Islet of Langerhans (tissue), 1 donor: ENCODE measurements at regions not wholly inside any gene's neighbourhood (a gene's known extent, or its start where the extent isn't known, plus 50 kb on each side); places are given as distances from the start of the nearest gene placed in this dataset.

Experiments used
- FAIRE-seq: peaks from one replicate; lab custom pipeline; 2011; peaks lifted over from hg19 to GRCh38; lab: Jason Lieb, UNC

- FAIRE-seq = no peak
These were observed 620.9 kb downstream of the TLL1 start for GRCh38 chr4:166493924-166494345.

DNA sequence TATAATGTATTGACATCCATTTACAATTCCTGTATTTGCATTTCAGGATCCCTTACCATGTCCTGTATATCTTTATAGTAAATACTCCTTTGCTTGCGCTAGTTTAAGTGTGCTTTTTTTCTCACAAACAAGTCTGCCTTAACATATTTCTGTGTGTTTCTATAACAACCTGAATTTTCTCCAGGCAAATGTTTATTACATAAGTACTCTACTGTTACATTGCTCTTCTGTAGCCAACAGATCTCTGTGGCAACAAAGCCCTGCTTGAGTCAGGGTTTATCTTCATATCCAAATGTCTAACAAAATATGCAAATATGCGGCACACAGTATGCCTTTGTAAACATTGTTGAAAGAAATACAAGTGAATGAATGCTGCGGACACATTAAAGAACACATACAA, 625.5 kb downstream of the TLL1 start:
- no peak for FAIRE-seq

- no peak for FAIRE-seq
These were observed 626.8 kb downstream of the TLL1 start for GRCh38 chr4:166499820-166500219.

DNA sequence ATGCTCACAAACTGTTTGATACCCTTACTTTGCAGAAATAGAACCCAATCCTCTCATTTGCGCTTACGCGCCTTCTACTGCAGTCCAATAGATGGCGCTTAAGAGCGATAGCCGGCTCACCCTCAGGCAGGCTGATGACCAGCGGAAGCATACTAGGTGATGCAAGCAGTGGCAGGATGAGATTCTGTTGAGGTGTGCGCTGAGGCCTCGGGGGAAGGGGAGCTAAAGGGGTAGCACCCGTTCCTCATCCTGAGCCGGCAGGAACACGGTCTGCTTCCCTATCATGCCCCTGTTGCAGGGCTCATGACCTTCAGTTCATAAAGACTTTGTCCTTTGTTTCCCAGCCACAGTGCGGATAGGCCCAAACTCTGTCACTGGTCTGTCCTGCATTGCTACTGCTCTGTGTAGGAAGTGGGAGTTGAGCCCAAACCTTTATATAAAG, 628.9 kb downstream of the TLL1 start:
- FAIRE-seq = no peak

DNA sequence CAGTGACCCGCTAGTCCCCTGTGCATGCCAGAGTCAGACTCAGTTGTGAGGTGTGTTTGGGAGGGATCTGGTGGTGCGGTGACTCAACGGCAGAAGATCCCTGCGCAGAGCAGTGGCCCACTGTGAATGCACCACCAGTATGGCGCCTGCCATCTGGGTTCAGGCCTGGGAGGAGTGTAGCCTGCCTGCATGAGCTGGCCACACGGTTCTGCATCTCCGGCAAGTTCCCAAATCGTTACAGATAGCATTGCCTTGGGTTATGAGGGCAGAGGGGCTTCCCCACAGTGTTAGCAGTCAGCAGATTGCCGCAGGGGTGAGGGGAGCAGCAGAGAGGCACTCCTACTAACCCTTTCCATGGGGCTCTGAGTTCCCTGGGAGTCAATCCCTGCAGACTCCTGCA, 629.6 kb downstream of the TLL1 start:
- FAIRE-seq = no peak

- FAIRE-seq = no peak
These were observed 633.0 kb downstream of the TLL1 start for GRCh38 chr4:166506051-166506450.

- FAIRE-seq = no peak
These were observed 639.2 kb downstream of the TLL1 start for GRCh38 chr4:166512267-166512666.

- FAIRE-seq = peak; percentile 94
These were observed 645.3 kb downstream of the TLL1 start for GRCh38 chr4:166518315-166518714.

- FAIRE-seq = no peak
These were observed 645.7 kb downstream of the TLL1 start for GRCh38 chr4:166518776-166519175.

DNA sequence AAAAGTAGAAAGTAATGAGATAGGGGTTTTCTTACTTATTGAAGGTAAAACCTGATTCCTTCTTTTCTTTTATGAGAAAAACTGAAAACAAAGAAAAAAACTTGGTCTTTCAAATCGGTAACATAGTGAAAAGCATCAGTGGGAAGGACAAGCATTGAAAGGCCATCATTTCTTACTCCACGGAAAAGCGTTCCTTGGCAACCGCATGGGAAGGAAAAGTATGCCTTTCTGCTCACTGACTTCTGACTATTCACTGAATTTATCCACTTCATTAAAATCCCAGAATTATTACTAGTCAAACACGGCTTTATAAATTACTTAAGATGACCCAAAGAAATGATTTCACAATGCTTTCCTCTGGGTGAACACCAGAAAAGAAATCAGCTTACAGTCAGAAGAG, 646.7 kb downstream of the TLL1 start:
- no peak for FAIRE-seq

- no peak for FAIRE-seq
These were observed 654.5 kb downstream of the TLL1 start for GRCh38 chr4:166527500-166527899.

GRCh38 chr4:166531703-166532102, 658.7 kb downstream of the TLL1 start:
- FAIRE-seq = no peak

- FAIRE-seq = no peak
These were observed 662.8 kb downstream of the TLL1 start for GRCh38 chr4:166535865-166536264.

DNA sequence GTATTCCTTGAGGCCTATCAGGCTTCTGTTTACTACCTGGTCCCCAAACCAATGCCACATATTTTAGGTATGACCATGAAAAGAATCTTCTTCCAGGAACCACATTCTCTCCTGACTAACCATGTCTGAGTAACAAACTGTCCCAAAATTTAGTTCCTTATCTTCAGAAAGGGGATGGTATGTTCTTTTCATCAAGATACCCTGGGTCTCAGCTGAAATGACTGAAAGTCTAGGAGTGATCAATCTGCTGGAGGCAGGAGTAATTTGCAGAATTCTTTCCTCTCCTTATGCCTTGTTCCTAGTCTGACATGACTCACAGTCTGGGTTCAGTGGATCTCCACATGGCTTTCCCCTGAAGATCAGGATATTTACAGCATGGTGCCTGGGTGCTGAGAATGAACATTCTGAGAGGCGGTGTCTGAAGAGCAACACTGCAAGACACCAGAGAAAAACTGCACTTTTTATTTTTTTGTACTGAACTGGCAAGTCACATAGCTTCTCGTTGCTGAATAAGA, 665.5 kb downstream of the TLL1 start:
- no peak for FAIRE-seq

DNA sequence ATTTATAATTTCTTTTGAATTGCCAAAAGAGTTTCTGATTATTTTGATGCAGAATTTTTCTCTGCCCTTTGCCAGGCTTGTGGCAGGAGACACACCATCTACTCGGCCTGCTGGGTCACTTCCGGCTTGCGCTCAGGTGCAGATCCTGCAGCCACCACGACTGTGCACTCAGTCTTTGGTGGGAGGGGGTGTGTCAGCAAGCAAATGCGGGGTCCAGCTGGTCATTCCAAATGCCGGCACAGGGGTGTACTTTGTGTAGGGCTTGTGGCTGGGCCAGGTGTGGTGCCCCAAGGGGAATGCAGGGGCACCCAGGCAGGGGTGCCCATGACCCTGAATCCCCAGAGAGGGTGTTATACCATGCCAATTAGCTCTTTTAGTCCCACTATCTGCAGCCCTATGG, 673.0 kb downstream of the TLL1 start:
- no peak for FAIRE-seq

DNA sequence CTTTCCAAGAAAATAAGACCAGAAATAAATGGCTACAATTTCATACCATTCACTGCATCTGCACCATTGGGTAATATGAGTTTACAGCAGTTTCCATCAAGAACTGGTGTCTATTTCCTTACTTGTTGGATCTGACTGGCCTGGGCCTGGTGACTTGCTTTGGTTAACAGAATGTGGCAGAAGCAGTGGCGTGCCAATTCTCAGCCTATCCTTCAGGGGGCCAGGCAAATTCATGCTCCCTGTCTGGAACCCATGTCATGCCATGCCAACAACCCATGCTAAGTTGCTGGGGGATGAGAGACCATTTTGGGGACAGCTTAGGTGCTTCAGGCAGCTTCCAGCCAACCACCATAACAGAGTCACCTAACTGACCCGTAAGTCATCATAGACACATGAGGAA, 656.7 kb downstream of the SPOCK3 start:
- FAIRE-seq = no peak

DNA sequence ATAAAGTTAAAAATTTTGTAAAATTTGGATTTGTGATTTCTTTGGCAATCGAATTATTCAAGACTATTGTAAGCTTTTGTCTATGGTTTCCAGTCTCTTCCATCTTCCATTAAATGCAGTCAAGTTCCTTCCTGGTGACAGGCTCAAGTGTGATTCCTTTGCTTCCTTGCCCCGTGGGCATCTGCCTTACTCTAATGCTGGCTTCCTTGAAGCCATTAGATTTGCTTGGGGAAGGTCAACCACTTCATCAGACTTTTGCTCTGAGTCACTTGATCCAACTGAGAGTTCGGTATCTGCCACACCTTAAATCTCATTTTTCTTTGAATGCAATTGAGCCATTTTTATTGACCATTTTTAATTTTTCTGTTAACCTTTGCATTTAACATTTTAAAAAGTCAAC, 648.8 kb downstream of the SPOCK3 start:
- no peak for FAIRE-seq

- FAIRE-seq = peak; percentile 76
These were observed 639.9 kb downstream of the SPOCK3 start for GRCh38 chr4:166594326-166594946.

GRCh38 chr4:166600264-166600663, 634.0 kb downstream of the SPOCK3 start:
- FAIRE-seq = no peak

DNA sequence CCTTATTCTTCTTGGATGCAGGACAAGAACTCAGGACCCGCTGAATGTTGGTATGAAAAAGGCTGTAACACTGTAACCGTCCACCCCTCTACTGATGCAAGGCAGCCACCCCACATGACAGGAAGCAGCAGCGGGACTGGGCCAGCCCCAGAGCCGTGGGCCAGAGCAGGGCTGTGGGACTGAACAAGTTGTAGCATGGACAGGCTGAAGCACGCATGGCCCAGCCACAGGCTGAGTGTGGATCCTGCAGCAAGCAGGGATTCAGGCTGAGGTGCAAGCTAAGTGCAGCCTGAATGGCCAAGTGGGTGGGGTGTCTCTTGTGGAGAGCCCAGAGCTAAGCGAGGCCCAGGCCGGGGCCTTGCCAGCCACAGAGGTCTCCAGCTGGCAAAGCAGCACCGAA, 632.2 kb downstream of the SPOCK3 start:
- no peak for FAIRE-seq

- no peak for FAIRE-seq
These were observed 611.8 kb downstream of the SPOCK3 start for GRCh38 chr4:166622425-166622977.

DNA sequence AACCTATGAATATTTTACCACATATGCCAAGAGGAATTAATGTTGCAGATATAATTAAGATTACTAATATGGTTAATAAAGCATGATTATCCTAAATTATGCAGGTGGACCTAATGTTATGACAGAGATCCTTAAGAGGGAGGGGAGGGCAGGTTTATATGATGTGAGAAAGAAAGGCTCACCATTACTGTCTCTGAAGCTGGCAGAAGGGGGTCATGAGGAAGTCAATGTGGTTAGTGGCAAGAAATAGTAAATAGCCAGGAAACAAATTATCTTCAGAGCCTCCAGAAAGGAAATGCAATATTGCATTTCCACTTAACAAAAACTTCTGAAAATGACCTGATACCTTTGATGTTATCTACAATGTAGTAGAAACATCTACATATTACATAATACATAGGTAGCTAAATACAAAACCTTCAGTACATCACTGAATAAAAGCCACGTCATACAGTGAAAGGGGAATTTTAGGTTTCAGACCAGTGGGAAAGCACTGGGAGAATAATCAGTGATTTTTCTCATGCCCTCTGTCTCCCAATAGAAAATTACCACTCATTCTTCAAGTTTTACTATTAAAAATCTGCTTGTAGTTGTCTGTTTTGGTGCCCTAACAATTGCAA, 609.2 kb downstream of the SPOCK3 start:
- FAIRE-seq = no peak

DNA sequence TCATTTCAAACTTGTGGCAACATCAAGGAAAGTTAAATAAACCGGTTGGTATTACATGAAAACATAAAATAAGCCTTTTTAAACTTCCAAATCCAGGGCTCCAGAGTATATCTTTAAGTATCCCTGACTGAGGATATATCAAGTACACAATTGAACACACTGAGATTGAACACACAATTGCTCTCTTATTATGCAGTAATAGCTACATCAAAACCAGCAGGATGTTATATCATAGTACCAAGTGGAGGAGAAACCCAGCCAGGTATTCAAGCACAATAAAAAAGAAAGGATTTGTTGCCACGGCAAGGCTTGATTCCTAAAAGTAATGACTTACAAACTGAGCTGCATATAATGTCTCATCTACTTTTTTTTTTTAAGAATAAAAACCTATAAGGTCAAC, 605.8 kb downstream of the SPOCK3 start:
- FAIRE-seq = no peak

- FAIRE-seq = peak; percentile 33
These were observed 598.9 kb downstream of the SPOCK3 start for GRCh38 chr4:166635367-166635766.
